ENCODE measurements at regions not wholly inside any gene's neighbourhood (a gene's known extent, or its start where the extent isn't known, plus 50 kb on each side); places are given as distances from the start of the nearest gene placed in this dataset.

DNA sequence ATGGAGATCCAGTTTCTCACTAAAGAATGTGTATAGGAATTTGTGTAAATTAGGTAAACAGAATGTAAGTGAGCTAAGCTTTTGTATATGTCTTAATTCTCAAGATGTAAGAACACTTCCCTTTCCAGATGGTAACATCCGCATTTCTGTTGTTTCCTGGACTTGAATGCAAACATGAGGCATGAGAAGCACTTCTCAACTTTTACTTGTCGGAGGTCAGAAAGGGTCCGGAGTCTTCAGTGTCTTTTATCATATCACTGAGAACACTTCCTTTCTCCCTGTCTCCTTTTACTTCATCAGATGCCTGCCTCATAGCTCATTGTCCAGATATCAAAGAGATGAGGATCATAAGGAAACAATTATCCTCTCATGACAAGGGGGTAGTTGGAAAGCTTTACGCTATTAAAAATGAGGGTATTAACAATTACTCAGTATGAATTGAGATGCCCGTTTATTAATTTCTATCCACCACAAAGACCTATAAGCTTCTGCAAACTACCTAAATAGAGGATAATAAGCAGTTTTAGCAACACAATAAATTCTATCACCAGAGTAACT lies 214.1 kb upstream of the FLRT2 start:
- H3K27ac ChIP-seq (ENCODE audit: low read depth, low read length) = no peak overlapping the region
- intact Hi-C loops (cut with micrococcal nuclease) = no loop called here
- H3K36me3 ChIP-seq (ENCODE audit: control insufficient read depth in 2 of 3, insufficient read depth in 3 of 3, low read length in 3 of 3) = no peaks in the 10 kb centered on the region
- no peak overlapping the region for H3K4me3 ChIP-seq (ENCODE audit: low read length)
- H3K4me1 ChIP-seq (ENCODE audit: control insufficient read depth in 2 of 2, insufficient read depth in 2 of 2, low read length in 2 of 2) = no peaks in the 10 kb centered on the region
- Mint-ChIP-seq H3K27me3 (no peaks in the 10 kb centered on the region), H3K27ac (no peak overlapping the region), H3K9me3 (peaks cover 0 to 17% (median 0%) of the 10 kb centered on the region in 11 donors), H3K4me1 (no peaks in the 10 kb centered on the region), H3K36me3 (no peaks in the 10 kb centered on the region), H3K4me3 (no peak overlapping the region)
- ChIA-PET CTCF (no interaction called here), POLR2A (no interaction called here)
- no peak for ATAC-seq
- DNase-seq = no peak
- H3K9me3 ChIP-seq (ENCODE audit: control insufficient read depth in 2 of 3, low read length in 3 of 3) = no peaks in the 10 kb centered on the region
- no peaks in the 10 kb centered on the region for H3K27me3 ChIP-seq (ENCODE audit: control insufficient read depth in 2 of 2, insufficient read depth in 2 of 2, low read length in 2 of 2)

DNA sequence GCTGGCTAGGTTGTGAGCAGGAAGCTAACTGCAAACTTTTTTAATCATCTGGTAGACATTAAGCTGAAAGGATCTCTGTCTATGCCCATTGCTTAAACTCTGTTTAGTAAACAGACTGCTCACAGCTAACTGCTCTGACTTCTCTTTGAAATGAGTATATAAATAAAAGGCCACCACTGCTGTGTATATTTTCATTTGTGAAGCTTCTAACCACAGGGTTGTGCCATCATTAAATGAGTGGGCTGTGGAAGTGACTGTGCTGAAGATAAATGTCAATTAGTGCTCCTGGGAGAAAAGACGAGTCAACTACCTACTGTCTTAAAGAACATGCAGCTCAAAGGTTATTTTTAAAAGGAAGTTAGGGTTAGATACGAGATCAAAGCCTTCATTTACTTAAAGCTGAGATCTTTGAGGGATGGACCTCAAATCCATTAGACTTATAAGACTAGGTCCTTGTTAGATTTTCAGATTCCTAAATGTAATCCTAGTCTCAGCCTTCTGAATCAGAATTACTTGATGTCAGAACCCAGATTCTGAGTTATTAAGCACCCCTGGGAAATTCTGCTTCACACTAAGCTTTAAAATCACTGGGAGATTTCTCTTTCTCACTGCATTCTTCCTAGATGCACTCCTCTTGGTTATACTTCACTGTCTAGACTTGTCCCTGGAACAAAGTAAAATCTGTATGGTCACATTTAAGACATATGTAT lies 213.1 kb upstream of the FLRT2 start:
- intact Hi-C loops (cut with micrococcal nuclease) = no loop called here
- H3K4me3 ChIP-seq (ENCODE audit: low read length) = no peak overlapping the region
- Mint-ChIP-seq H3K27me3 (no peaks in the 10 kb centered on the region), H3K9me3 (peaks cover 0 to 14% (median 0%) of the 10 kb centered on the region in 11 donors), H3K36me3 (no peaks in the 10 kb centered on the region), H3K4me3 (no peak overlapping the region), H3K27ac (no peak overlapping the region), H3K4me1 (no peaks in the 10 kb centered on the region)
- no peaks in the 10 kb centered on the region for H3K27me3 ChIP-seq (ENCODE audit: control insufficient read depth in 2 of 2, insufficient read depth in 2 of 2, low read length in 2 of 2)
- no peaks in the 10 kb centered on the region for H3K9me3 ChIP-seq (ENCODE audit: control insufficient read depth in 2 of 3, low read length in 3 of 3)
- DNase-seq = no peak
- CTCF ChIA-PET = no interaction called here
- no peak overlapping the region for H3K27ac ChIP-seq (ENCODE audit: low read depth, low read length)
- no peak for ATAC-seq
- H3K36me3 ChIP-seq (ENCODE audit: control insufficient read depth in 2 of 3, insufficient read depth in 3 of 3, low read length in 3 of 3) = no peaks in the 10 kb centered on the region
- H3K4me1 ChIP-seq (ENCODE audit: control insufficient read depth in 2 of 2, insufficient read depth in 2 of 2, low read length in 2 of 2) = no peaks in the 10 kb centered on the region
- POLR2A ChIA-PET = no interaction called here

DNA sequence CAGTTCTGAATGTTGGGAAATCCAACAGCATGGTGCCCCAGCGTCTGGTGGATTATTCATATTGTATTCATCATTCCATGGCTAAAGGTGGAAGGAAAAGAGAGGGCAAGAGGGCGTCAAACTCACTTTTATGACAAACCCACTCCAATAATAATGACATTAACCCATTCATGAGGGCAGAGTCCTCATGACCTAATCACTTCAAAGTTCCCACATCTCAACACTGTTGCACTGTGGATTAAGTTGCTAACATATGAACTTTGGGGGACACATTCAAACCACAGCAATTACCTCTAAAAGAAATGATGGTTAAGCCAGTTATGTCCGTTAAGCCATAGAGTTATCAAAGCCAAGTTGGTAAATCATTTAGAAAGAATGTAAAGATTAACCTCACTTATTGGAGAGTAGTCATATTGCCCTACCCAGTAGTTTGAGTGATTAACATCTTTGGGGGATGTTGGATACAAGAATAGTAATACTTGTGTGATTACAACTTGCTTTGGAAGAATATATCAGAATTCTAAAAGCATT lies 212.4 kb upstream of the FLRT2 start:
- no peak for DNase-seq
- peaks cover 0 to 17% (median 0%) of the 10 kb centered on the region in 11 donors for H3K9me3 Mint-ChIP-seq
- no peaks in the 10 kb centered on the region for H3K27me3 Mint-ChIP-seq
- no peaks in the 10 kb centered on the region for H3K4me1 Mint-ChIP-seq
- no peaks in the 10 kb centered on the region for H3K27me3 ChIP-seq (ENCODE audit: control insufficient read depth in 2 of 2, insufficient read depth in 2 of 2, low read length in 2 of 2)
- ChIA-PET CTCF (no interaction called here), POLR2A (no interaction called here)
- H3K27ac ChIP-seq (ENCODE audit: low read depth, low read length) = no peak overlapping the region
- H3K4me3 ChIP-seq (ENCODE audit: low read length) = no peak overlapping the region
- no peaks in the 10 kb centered on the region for H3K4me1 ChIP-seq (ENCODE audit: control insufficient read depth in 2 of 2, insufficient read depth in 2 of 2, low read length in 2 of 2)
- no peaks in the 10 kb centered on the region for H3K9me3 ChIP-seq (ENCODE audit: control insufficient read depth in 2 of 3, low read length in 3 of 3)
- no peaks in the 10 kb centered on the region for H3K36me3 Mint-ChIP-seq
- intact Hi-C loops (cut with micrococcal nuclease) = no loop called here
- H3K4me3 Mint-ChIP-seq = no peak overlapping the region
- H3K36me3 ChIP-seq (ENCODE audit: control insufficient read depth in 2 of 3, insufficient read depth in 3 of 3, low read length in 3 of 3) = no peaks in the 10 kb centered on the region
- H3K27ac Mint-ChIP-seq = no peak overlapping the region
- ATAC-seq = no peak

DNA sequence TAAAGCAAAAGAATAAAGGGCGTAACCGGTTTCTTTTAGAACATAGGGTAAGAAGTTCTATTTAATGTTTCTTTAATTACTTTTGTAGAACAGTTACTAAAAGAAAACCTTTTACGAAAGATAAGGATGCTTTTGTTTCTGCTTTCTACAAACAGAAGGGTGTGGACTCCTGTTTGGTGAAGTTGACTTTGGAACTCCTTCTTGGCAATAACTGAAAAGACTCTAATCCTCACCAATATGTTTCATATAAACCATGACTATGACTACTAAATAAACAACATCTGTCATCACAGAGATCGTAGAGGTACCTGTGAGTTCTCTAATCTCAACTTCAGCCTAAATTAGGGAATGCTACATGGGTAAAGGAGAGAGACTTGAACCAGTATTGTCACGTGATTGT lies 210.8 kb upstream of the FLRT2 start:
- Histone ChIP-seq H3K27ac (ENCODE audit: low read depth, low read length) (no peak overlapping the region), H3K4me3 (ENCODE audit: low read length) (no peak overlapping the region), H3K4me1 (ENCODE audit: control insufficient read depth in 2 of 2, insufficient read depth in 2 of 2, low read length in 2 of 2) (no peaks in the 10 kb centered on the region), H3K9me3 (ENCODE audit: control insufficient read depth in 2 of 3, low read length in 3 of 3) (no peaks in the 10 kb centered on the region), H3K36me3 (ENCODE audit: control insufficient read depth in 2 of 3, insufficient read depth in 3 of 3, low read length in 3 of 3) (no peaks in the 10 kb centered on the region), H3K27me3 (ENCODE audit: control insufficient read depth in 2 of 2, insufficient read depth in 2 of 2, low read length in 2 of 2) (no peaks in the 10 kb centered on the region)
- H3K4me1 Mint-ChIP-seq = no peaks in the 10 kb centered on the region
- DNase-seq (no peak), ATAC-seq (no peak)
- intact Hi-C loops (cut with micrococcal nuclease) = no loop called here
- no peaks in the 10 kb centered on the region for H3K27me3 Mint-ChIP-seq
- peaks cover 0 to 18% (median 0%) of the 10 kb centered on the region in 11 donors for H3K9me3 Mint-ChIP-seq
- no peak overlapping the region for H3K4me3 Mint-ChIP-seq
- ChIA-PET CTCF (no interaction called here), POLR2A (no interaction called here)
- H3K27ac Mint-ChIP-seq = no peak overlapping the region
- H3K36me3 Mint-ChIP-seq = no peaks in the 10 kb centered on the region

DNA sequence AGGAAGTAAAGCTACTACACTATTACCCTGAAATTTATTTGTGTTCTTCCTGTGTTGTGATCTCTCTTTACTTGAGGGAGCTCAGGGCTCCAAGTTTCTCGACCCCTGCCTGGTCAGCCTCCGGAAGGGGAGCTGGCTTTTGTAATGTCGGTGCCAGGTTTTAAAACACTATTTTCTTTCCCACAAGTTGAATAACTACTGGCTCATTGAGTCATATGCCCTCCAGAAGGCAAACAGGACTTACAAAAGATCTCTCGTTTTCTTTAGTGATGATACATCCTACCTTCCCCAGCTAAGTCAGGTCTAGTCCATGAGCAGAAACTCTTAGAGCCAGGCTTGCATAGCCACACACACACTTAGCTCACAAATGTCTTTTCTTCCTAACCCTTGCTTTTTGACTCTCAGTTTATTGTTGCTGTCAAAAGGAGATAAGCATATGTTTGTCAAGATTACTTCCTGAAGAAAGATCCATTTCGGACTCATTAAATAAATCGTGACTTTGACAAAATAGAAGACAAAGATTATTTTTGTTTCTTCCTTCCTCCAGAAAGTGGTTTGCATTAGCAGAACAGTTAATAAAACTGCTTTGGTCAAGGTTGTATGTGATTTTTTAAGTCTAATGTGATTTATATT lies 209.8 kb upstream of the FLRT2 start:
- Mint-ChIP-seq H3K27me3 (no peaks in the 10 kb centered on the region), H3K27ac (no peak overlapping the region), H3K4me1 (no peaks in the 10 kb centered on the region), H3K9me3 (peaks cover 0 to 18% (median 1%) of the 10 kb centered on the region in 11 donors), H3K36me3 (no peaks in the 10 kb centered on the region), H3K4me3 (no peak overlapping the region)
- H3K27me3 ChIP-seq (ENCODE audit: control insufficient read depth in 2 of 2, insufficient read depth in 2 of 2, low read length in 2 of 2) = no peaks in the 10 kb centered on the region
- H3K4me1 ChIP-seq (ENCODE audit: control insufficient read depth in 2 of 2, insufficient read depth in 2 of 2, low read length in 2 of 2) = no peaks in the 10 kb centered on the region
- no peak overlapping the region for H3K4me3 ChIP-seq (ENCODE audit: low read length)
- DNase-seq (no peak), ATAC-seq (no peak)
- intact Hi-C loops (cut with micrococcal nuclease) = no loop called here
- no peaks in the 10 kb centered on the region for H3K36me3 ChIP-seq (ENCODE audit: control insufficient read depth in 2 of 3, insufficient read depth in 3 of 3, low read length in 3 of 3)
- ChIA-PET CTCF (no interaction called here), POLR2A (no interaction called here)
- H3K9me3 ChIP-seq (ENCODE audit: control insufficient read depth in 2 of 3, low read length in 3 of 3) = no peaks in the 10 kb centered on the region
- H3K27ac ChIP-seq (ENCODE audit: low read depth, low read length) = no peak overlapping the region

DNA sequence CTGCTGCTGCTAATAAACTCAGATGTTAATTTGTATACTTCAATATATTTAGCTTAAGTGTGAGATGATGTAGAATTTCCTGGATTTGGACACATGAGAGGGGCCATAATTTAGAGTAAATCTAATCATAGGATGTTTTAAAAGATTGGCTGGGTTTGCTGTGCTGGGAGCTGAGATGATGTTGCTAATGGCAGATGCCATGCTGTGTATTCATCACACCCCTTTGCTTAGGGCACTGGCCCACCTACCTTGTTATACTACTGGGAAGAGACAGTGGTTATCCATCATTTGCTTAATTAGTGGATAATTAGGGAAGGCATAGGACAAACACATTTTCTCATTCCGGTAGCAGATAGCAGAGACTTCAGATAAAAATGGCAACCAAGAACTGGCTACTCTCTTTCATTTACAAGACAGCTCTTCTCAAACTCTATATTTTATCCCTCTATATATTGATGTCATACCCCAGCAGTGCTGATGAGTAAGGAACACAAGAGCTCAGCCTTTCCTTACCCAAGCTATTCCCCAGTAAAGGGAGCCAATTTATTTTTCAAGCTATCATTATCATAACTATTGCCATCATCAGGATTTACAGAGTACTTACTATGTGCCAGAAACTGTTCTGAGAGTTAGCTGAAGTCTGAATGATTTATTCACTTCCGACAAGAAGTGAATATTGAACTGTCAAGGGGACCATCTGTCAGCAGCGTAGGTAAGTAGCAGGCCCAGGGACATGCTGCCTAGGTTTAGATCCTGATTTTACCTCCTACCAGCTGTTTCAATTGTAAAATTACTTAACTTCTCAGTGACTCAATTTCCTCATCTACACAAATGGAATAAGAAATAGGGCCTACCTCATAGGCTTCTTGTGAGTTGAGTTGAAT lies 204.6 kb upstream of the FLRT2 start:
- ChIA-PET POLR2A (no interaction called here), CTCF (no interaction called here)
- H3K27ac ChIP-seq (ENCODE audit: low read depth, low read length) = no peak overlapping the region
- H3K36me3 ChIP-seq (ENCODE audit: control insufficient read depth in 2 of 3, insufficient read depth in 3 of 3, low read length in 3 of 3) = no peaks in the 10 kb centered on the region
- Mint-ChIP-seq H3K4me1 (no peaks in the 10 kb centered on the region), H3K27me3 (no peaks in the 10 kb centered on the region), H3K4me3 (no peak overlapping the region), H3K27ac (no peak overlapping the region), H3K36me3 (no peaks in the 10 kb centered on the region), H3K9me3 (peaks cover 0 to 8% (median 0%) of the 10 kb centered on the region in 11 donors)
- no peaks in the 10 kb centered on the region for H3K27me3 ChIP-seq (ENCODE audit: control insufficient read depth in 2 of 2, insufficient read depth in 2 of 2, low read length in 2 of 2)
- DNase-seq = no peak
- no peak overlapping the region for H3K4me3 ChIP-seq (ENCODE audit: low read length)
- intact Hi-C loops (cut with micrococcal nuclease) = no loop called here
- H3K4me1 ChIP-seq (ENCODE audit: control insufficient read depth in 2 of 2, insufficient read depth in 2 of 2, low read length in 2 of 2) = no peaks in the 10 kb centered on the region
- H3K9me3 ChIP-seq (ENCODE audit: control insufficient read depth in 2 of 3, low read length in 3 of 3) = no peaks in the 10 kb centered on the region
- ATAC-seq = no peak

All from naive thymus-derived CD4-positive, alpha-beta T cell (primary cell).